Testis (tissue), 2 donors: ENCODE measurements at regions not wholly inside any gene's neighbourhood (a gene's known extent, or its start where the extent isn't known, plus 50 kb on each side); places are given as distances from the start of the nearest gene placed in this dataset.

Experiments used
- POLR2A ChIP-seq: fragments of 450-650 bp; IDR thresholded peaks from one replicate; pipeline ENCODE4 v1.6.1; 2017; ENCODE audit warnings: antibody characterized with exemption, mild to moderate bottlenecking, moderate library complexity
- TF ChIP-seq, protein P1 (sequence below), 3 experiments: fragments of 450-650 bp in 2 of 3; fragments of 200-600 bp in 1 of 3; sonication (generic) in 1 of 3; IDR thresholded peaks; one replicate each; pipeline ENCODE4 v1.5.1; 2016 to 2019; ENCODE audit warnings: antibody characterized with exemption in 3 of 3, mild to moderate bottlenecking in 2 of 3, moderate library complexity in 1 of 3

DNA sequence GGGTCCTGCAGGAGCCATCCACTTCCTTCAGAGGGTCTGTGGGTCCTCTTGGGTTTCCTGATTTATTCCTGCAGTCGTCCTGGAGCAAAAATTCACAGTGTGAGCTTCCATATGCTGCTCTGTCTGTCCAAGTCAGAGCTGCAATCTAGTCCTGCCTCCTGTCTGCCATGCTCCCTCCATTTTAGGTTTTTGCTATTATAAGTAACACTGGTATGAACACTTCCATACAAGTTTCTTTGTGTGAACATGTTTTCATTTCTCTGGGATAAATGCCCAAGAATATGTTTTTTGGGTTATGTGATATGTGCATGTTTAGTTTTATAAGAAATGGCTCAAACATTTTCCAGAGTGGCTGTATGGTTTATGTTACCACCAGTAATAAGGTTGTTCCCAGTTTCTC, 188.1 kb downstream of the ACTR3B start:
- TF ChIP-seq, protein P1, sequence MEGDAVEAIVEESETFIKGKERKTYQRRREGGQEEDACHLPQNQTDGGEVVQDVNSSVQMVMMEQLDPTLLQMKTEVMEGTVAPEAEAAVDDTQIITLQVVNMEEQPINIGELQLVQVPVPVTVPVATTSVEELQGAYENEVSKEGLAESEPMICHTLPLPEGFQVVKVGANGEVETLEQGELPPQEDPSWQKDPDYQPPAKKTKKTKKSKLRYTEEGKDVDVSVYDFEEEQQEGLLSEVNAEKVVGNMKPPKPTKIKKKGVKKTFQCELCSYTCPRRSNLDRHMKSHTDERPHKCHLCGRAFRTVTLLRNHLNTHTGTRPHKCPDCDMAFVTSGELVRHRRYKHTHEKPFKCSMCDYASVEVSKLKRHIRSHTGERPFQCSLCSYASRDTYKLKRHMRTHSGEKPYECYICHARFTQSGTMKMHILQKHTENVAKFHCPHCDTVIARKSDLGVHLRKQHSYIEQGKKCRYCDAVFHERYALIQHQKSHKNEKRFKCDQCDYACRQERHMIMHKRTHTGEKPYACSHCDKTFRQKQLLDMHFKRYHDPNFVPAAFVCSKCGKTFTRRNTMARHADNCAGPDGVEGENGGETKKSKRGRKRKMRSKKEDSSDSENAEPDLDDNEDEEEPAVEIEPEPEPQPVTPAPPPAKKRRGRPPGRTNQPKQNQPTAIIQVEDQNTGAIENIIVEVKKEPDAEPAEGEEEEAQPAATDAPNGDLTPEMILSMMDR (IDR thresholded peaks at IDR 0.05): no peak
- no peak for TF ChIP-seq POLR2A
